ENCODE measurements at regions not wholly inside any gene's neighbourhood (a gene's known extent, or its start where the extent isn't known, plus 50 kb on each side); places are given as distances from the start of the nearest gene placed in this dataset.
A peak's percentile ranks its signal among the peaks of the same experiment; 100 is the strongest.
"Not testable (repeated sequence)": the region's sequence is repeated elsewhere in the genome, so short reads cannot be mapped to it uniquely, and the experiment has no call there.

- peak; percentile 13 for DNase-seq (ENCODE audit: low spot score)
Measured at GRCh38 chr4:146073517-146073916, 102.0 kb upstream of the LSM6 start.

- DNase-seq (ENCODE audit: low spot score): peak; percentile 9
Measured at GRCh38 chr4:146072376-146072775, 103.1 kb upstream of the LSM6 start.

DNA sequence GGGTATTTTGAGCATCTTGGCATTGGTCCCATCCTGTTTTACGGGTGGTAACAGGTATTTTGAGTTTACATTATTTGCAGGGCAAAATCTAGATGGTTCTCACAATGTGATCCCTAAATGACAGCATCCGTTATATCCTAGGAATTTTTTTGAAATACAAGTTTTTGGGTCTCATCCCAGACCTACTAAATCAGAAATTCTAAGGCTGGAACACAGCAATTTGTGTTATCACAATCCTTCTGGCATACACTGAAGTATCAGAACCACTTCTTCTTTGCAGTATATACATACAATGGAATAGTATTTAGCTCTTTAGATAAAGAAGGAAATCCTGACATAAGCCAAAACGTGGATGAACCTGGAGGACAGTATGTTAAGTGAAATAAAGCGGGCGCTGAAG lies 104.1 kb upstream of the LSM6 start:
- DNase-seq (ENCODE audit: low spot score): no peak

DNA sequence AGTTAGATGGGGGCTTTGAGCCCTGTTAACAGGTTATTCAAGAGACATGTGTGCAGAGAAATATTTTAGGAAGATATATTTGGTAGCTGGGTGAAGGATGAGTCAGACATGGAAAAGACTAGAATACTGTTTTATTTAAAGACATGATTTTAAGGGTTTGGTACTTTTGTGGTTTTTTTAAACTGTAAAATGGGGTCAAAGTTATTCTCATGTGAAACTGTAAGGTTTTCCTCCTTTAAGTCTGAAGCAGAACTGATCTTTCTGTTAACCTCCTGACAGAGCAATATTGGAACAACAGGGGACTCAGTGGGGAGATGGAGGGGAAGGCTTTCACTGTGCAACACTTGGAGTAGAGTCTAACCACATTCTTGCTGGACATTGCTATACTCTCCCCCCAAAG lies 112.4 kb upstream of the LSM6 start:
- peak; percentile 13 for DNase-seq (ENCODE audit: low spot score)

DNA sequence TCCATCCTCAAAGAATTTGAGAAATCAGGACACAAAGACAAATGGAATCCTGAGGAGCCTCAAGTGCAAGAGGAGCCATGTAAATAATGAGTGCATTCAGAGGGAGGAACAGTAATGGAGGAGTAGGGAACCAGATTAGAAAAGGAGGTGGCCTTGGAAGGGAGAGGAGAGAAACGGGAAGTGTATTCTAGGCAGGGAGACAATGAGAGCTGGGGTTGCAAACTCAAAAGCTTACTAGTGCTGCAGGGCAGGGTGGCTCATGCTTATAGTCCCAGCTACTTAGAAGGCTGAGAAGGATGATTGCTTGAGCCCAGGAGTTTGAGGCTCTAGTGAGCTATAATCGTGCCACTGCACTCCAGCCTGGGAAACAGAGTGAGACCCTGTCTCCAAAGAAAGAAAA lies 113.2 kb upstream of the LSM6 start:
- no peak for DNase-seq (ENCODE audit: low spot score)

DNA sequence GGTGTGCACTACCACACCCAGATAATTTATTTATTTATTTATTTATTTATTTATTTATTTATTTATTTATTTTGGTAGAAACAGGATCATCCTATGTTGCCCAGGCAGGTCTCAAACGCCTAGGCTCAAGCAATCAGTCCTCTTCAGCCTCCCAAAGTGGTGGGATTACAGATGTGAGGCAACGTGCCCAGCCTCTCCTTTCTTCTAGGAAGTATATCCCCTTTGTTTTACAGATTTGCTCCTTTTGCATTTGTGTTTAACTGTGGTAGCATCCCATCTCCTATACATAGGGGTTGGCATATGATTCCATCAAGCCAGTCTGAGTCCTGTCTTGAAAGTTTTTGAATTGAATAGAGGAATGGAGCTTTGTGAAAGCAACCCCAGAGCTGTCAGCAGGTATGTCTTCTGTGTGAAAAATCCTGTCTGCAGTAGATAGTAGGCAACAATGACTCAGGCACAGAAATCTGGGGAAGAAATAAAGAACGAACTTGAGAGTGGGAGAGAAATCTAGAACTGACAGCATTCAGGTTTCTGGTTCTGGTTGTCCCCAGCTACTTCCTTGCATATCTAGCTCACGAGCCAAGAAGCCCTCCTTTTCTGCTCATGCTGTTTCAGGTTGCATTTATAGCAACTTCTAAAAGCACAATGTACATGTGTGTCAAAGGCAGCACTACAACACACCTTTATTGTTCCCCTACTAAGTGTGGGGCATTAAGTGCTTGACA lies 113.7 kb upstream of the LSM6 start:
- no peak for DNase-seq (ENCODE audit: low spot score)

DNA sequence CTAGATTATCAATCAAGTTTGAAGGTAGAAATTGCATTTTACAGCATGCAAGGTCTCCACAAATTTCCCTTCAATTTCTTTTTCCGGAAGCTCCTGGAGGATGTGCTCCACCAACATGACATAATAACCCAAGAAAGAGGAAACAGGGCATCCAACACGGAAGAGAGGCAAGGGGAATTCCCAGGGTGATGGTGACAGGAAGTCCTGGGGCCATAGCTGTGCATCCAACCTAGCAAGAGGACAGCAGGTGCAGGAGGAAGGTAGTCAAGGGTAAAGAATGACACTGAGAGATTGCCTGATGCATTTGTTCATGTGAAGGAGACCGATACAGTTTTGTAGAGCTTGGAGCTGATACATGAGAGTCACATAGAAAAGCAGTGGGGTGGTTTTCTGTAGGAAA lies 115.7 kb upstream of the LSM6 start:
- no peak for DNase-seq (ENCODE audit: low spot score)

DNA sequence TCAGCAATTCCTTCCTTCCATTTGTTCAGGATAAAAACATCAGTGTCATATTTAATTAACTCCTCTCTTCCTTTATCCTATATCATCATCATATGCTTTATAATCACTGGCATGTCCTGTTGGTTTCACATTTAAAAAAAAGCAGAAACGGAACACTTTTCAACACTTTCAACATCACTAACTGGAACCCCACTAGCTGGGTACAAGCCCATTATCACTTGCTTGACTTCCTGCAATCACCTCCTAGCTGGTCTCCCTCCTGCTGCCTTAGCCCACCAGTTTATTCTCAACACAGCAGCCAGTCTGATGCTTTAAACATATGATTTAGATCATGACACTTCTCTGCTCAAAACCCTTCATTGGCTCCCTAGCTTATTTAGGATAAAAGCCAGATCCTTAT lies 116.4 kb upstream of the LSM6 start:
- no peak for DNase-seq (ENCODE audit: low spot score)

DNA sequence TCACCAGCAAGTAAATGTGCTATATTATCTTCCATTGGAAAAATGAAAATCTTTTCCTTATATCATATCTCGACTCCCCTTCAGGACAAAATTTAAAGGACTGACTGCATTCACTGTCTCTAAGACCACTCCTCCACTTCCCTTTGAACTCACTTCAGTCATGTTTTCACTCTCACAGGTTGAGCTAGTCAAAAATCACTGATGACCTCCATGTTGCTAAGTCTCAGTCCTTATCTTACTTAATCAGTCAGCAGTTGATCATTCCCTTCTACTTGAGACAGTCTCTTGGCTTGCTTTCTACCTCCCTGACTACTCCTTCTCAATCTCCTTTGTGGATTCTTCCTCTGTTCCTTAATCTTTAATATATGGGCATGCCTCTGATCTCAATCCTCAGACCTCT lies 117.0 kb upstream of the LSM6 start:
- DNase-seq (ENCODE audit: low spot score): no peak

- DNase-seq (ENCODE audit: low spot score): no peak
Measured at GRCh38 chr4:146054676-146055075, 116.1 kb upstream of the ZNF827 start.

GRCh38 chr4:146053891-146054290 lies 115.3 kb upstream of the ZNF827 start:
- no peak for DNase-seq (ENCODE audit: low spot score)

- DNase-seq (ENCODE audit: low spot score): peak; percentile 54
Measured at GRCh38 chr4:146051728-146052391, 113.2 kb upstream of the ZNF827 start.

DNA sequence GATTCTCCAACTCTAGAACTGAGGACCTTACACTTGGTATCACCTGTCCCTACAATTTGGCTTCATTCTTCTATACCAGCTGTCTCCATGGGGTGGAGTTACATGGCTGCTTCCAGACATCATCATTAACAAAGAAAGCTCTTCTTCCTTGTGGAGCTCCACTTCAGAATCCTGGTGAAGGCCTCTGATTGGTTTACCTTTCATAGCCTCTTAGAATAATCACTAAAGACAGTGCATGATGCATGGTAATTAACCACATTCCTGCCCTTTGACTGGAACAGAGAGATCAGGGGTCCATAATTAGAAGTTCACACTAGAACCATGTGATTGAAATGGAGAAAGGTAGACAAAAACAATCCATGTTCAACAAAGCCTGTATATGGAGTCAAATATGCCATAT lies 112.6 kb upstream of the ZNF827 start:
- no peak for DNase-seq (ENCODE audit: low spot score)

GRCh38 chr4:146049802-146050201 lies 111.2 kb upstream of the ZNF827 start:
- no peak for DNase-seq (ENCODE audit: low spot score)

GRCh38 chr4:146047768-146048167 lies 109.1 kb upstream of the ZNF827 start:
- DNase-seq (ENCODE audit: low spot score): not testable (repeated sequence)

- DNase-seq (ENCODE audit: low spot score): no peak
Measured at GRCh38 chr4:146041139-146042004, 102.7 kb upstream of the ZNF827 start.

GRCh38 chr4:146040623-146041022 lies 102.0 kb upstream of the ZNF827 start:
- DNase-seq (ENCODE audit: low spot score): no peak

- DNase-seq (ENCODE audit: low spot score): no peak
Measured at GRCh38 chr4:146033149-146033548, 94.5 kb upstream of the ZNF827 start.

- DNase-seq (ENCODE audit: low spot score): no peak
Measured at GRCh38 chr4:146032234-146032860, 93.7 kb upstream of the ZNF827 start.

- DNase-seq (ENCODE audit: low spot score): no peak
Measured at GRCh38 chr4:146029939-146030710, 91.5 kb upstream of the ZNF827 start.

GRCh38 chr4:146029147-146029546 lies 90.5 kb upstream of the ZNF827 start:
- peak; percentile 22 for DNase-seq (ENCODE audit: low spot score)

DNA sequence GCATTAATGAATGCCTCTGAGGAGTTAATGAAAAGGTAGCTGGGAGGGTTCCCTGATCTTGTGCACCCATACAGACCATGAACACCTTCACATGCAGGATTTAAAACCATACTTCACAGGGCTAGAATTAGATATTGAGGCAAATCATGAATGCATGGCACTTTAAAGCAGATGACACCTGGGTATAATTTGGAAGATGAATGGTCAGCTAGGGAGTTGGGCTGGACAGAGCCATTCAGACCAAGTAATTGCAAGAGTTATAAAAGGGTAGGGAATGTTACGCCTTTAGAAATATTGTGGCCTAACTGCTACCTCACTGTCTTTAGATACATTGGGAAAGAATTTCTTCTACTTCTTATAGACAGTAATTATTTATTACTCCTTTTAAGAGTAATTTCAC lies 89.1 kb upstream of the ZNF827 start:
- no peak for DNase-seq (ENCODE audit: low spot score)
